ENCODE measurements at regions not wholly inside any gene's neighbourhood (a gene's known extent, or its start where the extent isn't known, plus 50 kb on each side); places are given as distances from the start of the nearest gene placed in this dataset.

DNA sequence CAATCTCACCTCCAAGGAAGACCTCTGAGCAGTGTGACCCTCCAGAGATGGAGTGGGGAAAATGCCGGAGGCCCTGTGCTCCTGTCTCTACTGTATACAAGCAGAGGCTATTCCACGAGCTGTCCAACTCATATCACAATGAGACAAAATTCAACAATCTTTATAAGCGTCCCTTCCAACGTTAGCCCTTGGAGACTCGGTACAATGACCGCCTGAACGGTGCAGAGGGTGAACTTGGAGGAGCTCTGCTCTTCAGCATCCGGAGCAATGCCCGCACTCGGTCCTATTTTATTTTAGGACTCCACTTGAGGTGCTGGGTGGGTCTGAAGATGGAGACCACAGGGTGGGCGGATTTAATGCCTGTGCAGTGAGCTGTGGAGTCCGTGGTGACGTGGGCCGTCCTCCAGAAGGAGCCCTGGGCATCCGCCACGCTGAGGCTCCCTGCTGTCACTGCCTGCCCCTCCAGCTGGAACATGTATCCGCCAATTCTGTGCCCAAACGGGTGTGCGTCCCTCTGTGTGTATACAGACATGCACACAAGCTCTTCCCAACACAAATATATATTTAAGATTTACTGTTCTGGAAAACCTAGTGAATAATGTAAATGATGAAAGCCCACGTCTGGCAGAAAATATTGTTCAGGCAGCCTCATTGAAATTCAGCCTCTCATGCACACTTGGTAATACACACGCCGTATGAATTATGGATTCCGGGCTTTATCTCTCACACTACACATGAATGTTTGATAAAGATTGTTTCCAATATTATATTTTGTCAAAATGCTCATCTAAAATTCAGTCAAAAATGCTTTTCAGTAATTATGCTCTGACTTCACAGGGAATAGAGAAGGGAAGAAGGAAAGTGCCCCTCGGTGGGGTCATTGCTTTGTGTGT lies 239.9 kb upstream of the ZMIZ1 start:
- DNase-seq (ENCODE audit: low spot score), result no peak

GRCh38 chr10:78829565-78829964 lies 239.2 kb upstream of the ZMIZ1 start:
- no peak for DNase-seq (ENCODE audit: low spot score)

GRCh38 chr10:78830062-78830975 lies 238.4 kb upstream of the ZMIZ1 start:
- DNase-seq (ENCODE audit: low spot score), result no peak

- DNase-seq (ENCODE audit: low spot score), result no peak
These were observed 237.8 kb upstream of the ZMIZ1 start for GRCh38 chr10:78830976-78831375.

DNA sequence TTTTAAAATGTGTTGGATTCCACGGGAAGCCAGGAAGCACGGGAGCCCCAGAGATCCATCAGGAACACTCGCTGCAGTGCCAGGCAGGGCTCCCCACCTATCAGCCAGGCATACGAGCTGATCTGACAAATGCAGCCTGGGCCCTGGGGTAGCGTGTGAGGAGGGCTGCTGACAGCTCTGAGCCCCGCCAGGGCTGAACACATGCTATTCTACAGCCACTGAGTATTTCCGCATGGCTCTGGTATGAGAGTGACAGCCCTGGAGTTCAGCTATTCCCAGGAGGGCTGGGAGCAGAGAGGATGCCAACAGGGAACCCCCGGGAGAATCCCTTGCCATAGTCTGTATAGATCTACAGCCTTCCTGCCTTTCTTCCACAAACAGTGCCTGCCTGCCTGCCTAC lies 237.3 kb upstream of the ZMIZ1 start:
- no peak for DNase-seq (ENCODE audit: low spot score)

DNA sequence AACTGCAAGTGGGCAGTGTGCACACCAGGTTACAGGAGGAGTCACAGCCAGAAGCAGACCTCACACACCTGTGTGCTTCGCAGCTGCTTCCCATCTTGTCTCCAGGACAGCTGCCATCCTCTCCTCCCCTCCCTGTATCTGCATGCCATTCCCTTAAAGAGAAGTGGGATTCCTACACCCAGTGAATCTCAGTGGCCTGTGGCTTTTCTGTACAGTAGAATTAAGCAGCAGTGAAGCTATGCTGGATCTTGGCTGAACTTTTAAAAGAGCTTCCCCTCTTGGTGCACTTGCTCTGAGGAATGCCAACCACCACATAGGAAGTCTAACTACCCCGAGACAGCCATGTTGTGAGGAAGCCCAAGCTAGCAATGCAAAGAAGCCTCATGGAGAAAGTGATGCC lies 236.5 kb upstream of the ZMIZ1 start:
- DNase-seq (ENCODE audit: low spot score), result no peak

DNA sequence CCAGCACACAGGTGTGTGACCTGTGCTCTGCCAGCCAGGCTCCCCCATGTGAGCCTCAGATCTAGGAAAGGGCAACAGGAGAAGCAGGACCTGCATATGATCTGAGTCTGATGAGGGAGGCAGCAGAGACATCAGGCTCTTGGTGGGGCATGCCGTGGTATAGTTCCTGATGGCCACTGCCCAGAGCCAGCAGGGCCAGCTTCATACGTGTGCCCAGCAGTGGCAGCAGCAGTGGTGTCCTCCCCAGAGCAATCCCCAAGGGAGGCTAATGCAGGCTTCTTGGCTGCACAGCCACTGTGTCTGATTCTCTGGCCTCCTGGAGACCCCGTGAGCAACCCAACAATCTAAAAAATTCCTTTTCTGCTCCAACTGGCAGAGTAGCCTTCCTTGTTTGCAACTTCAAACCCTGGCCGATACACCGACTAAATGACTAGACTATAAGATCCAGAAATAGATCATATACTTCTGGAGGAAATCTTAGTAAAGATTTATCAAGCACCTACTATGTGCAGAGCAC lies 230.6 kb upstream of the ZMIZ1 start:
- no peak for DNase-seq (ENCODE audit: low spot score)

DNA sequence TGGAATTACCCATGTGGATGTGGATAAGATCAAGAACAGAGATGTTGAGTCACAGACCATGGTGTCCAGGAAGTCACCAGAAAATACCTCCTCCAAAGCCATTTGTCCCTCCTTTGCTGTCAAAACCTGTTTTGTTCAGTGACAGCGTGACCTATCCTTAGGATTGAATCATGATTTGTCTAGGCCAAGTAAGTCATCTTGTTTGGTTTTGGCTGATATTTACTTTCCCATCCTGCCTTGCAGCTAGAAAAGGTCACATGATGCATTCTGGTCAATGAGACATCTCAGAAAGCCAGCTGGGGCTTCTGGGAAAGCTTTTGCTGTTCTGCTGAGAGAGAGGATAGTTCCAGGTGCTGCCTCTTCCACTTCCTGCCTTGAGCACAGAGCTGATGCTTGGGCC lies 225.3 kb upstream of the ZMIZ1 start:
- no peak for DNase-seq (ENCODE audit: low spot score)

DNA sequence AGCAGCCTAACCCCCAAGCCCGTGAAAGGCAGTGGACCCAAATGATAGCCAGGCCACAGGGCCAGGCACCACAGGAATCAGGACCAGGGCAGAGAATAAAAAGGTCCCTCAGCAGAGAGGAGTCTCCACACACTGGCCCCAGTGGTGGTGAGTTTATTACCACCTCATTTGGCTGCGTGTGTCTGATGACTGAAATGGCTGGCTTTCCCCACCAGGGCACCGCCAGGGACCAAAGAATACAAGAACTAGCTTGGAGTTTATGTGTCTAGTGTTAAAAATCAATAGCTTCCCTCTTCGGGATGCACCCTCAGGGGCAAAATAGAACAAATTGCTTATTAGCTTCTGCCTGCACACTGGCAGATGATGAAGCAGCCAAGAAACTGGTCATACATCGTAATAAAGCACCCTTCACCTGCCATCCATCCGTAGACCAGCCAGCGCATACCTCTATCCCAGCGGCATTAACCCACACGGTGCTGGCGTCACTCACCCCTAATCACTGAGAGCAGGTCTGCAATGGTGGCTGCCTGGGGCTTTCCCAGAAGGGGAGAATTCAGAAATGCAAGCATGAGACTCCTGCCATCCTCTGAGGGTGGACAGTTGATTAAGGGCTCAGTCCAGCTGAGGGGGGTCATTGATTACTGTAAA lies 223.7 kb upstream of the ZMIZ1 start:
- DNase-seq (ENCODE audit: low spot score), result no peak

- DNase-seq (ENCODE audit: low spot score), result no peak
These were observed 222.7 kb upstream of the ZMIZ1 start for GRCh38 chr10:78846071-78846470.

DNA sequence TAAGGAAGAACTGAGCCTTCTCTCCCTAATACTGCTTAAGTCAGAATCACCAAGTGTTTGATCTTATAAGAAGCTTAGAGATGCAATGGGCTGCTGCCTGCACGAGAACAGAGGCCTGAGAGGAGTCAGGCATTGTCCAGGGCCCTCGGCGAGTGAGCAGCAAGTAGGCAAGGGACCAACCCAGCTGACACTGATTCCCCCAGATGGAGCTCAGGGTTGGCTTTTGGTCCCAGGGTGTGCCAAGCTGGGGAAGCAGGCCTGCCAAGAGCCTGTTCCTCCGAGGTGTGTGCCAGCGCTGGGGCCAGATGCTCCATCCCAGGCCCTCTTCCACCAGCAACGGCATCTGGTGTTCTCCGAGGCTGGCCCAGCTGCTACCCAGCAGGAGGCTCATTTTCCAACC lies 222.0 kb upstream of the ZMIZ1 start:
- DNase-seq (ENCODE audit: low spot score), result no peak

GRCh38 chr10:78847485-78847884 lies 221.3 kb upstream of the ZMIZ1 start:
- no peak for DNase-seq (ENCODE audit: low spot score)

GRCh38 chr10:78849115-78849514 lies 219.7 kb upstream of the ZMIZ1 start:
- DNase-seq (ENCODE audit: low spot score), result no peak

GRCh38 chr10:78849731-78850130 lies 219.0 kb upstream of the ZMIZ1 start:
- no peak for DNase-seq (ENCODE audit: low spot score)

- DNase-seq (ENCODE audit: low spot score), result no peak
These were observed 217.9 kb upstream of the ZMIZ1 start for GRCh38 chr10:78850644-78851435.

DNA sequence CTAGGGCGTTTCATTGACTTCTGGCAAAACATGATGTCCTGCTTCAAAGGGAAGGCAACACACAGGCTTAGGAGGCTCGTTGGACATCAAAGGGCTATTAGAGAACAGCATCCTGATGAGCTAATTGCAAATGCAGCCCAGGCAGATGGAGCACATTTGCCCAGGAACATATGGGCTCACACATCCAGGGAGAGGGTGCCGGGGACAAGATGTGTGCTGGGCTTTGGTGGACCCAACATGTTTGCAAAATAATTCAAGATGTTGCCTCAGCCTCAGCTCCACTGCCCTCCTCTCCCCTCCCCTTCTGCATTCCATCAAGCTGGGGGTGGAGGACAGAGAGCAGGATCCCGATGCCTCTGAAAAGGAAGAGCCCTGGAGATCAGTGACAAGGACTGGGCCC lies 217.1 kb upstream of the ZMIZ1 start:
- no peak for DNase-seq (ENCODE audit: low spot score)

DNA sequence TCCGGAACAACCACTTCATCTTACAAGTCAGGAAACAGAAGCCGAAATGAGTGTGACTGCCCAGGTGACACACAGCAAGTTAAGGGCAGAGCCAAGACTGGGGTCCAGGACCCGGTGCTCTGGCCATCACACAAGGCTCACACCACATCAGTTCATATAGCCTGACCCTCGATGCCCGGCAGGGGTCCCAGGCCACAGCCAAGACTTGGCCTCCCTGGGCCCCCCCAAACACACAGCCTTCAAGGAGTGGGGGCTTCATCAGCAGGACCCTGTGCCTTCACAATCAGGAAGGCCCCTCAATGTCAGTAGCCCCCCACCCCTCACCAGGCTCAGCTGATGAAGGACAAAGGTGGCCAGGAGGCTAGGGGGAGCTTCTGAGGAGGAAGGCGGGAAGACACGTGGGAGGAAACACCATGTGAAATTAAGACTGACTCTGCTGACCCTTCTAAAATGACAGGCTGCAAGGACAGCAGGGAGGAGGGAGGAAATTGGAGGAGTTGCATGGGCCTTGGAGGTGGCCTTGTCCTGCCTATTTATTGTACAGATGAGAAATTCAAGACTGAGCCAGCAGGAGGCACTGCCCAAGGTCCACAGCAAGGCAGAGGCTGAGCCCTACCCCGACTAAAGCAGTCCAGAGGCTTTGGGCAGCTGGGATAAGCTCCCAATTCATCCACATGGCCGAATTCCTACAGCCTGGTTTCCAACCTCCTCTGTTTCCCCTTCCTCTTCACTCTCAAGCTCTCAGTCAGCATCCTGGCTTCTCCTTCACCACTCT lies 216.1 kb upstream of the ZMIZ1 start:
- DNase-seq (ENCODE audit: low spot score), result peak; percentile 22

DNA sequence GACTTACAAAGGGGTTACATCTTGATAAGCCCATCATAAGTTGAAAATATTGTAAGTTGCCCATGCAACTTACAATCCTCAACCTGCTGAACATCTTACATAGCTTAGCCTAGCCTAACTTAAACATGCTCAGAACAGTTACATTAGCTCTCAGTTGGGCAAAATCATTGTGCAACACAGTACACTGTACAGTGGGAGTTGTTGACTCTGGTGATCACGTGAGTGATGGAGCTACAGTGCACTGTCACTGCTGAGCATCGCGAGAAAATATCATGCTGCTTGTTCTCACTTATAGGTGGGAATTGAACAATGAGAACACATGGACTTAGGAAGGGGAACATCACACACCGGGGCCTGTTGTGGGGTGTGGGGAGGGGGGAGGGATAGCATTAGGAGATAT lies 214.9 kb upstream of the ZMIZ1 start:
- DNase-seq (ENCODE audit: low spot score), result no peak

DNA sequence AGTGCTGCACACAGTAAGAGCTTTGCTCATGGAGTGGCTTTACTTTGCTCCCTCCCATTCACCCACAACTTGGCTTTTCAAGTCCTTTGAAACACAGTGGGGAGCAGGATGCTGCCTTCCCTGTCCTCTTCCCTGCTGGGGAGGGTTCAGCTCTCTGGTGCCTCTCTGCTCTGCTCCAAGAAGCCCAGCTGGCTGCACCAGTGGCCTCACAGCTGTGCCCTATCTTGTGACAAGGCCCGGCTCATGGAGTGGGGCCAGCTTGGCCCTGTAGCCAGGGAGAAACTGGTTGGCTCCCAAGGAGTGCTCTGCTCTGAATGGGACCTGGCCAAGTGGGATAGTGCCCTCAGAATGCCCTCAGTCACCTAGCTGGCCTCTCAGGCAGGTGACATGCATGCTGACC lies 212.3 kb upstream of the ZMIZ1 start:
- DNase-seq (ENCODE audit: low spot score), result no peak

DNA sequence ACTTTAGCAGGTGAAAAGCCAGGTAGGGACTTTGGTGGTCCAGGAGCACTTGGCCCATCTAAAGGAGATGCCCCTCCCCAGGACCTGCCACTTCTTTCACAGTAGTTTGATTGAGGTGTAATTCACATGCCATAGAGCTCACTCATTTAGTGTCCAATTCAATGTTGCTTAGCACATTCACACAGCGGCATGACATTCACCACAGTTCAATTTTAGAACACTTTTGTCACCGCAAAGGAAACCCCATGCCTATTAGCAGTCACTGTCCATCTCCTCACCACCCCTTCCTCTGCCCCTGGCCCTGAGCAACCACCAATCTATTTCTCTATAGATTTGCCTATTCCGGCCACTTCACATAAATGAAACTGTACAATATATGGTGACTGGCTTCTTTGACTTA lies 211.6 kb upstream of the ZMIZ1 start:
- no peak for DNase-seq (ENCODE audit: low spot score)

DNA sequence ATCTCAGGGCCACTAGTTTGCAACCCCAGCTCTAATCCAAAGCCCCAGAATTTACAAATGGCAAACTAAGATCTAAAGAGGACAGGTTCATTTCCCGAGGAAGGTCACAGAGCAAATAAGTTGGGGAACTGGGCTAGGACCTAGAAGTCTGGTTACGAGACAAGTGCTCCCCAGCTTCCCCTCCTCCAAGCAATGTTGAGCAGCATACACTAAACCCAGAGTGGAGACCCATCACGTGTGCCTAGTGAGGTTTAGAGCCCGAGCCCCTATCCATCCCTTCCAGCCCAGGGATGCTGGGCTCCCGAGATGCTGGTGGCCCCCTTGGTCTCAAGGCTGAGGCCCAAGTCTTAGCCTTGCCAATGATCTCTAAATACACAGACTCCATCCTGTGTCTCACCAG lies 209.5 kb upstream of the ZMIZ1 start:
- no peak for DNase-seq (ENCODE audit: low spot score)

Data from hematopoietic multipotent progenitor cell treated with erythropoietin and hydrocortisone succinate and interleukin-3 and kit ligand, for 17 days (in vitro differentiated cells).